Endothelial cell of umbilical vein (primary cell): ENCODE measurements at regions not wholly inside any gene's neighbourhood (a gene's known extent, or its start where the extent isn't known, plus 50 kb on each side); places are given as distances from the start of the nearest gene placed in this dataset.

Experiments
- BruUV-seq: library from RNA; stranded (reverse); fragments of 400-500 nt; replicated peaks from 2 replicates; lab custom pipeline; 2021; lab: Mats Ljungman, UMichigan
- CTCF ChIA-PET: fragments of 300-600, 350-600 bp; sonication (Branson Sonifier 250); formaldehyde crosslinking; loops from one replicate; lab custom pipeline; 2021; ENCODE audit warnings: antibody characterized with exemption, inconsistent platforms; lab: Charles Lee
- POLR2A ChIA-PET: fragments of 300-600, 350-600 bp; sonication (Branson Sonifier 250); formaldehyde crosslinking; loops from one replicate; lab custom pipeline; 2021; ENCODE audit warnings: antibody characterized with exemption, inconsistent platforms; lab: Charles Lee
- DNase-seq: peaks from one replicate; pipeline ENCODE4 v3.0.0-alpha.2; 2011; ENCODE audit warnings: low read depth, low spot score
- FAIRE-seq: peaks from 2 replicates; lab custom pipeline; 2011; peaks lifted over from hg19 to GRCh38; lab: Jason Lieb, UNC
- H2AFZ ChIP-seq: 2 replicates; pipeline ENCODE4 v1.6.0; 2012; ENCODE audit warnings: low read depth, low read length, control low read depth, inconsistent platforms
- H3K27ac ChIP-seq: 2 replicates; pipeline ENCODE4 v1.5.1; 2011; ENCODE audit warnings: low read depth, mild to moderate bottlenecking, control low read depth, low read length, moderate library complexity; ENCODE audit not compliant: insufficient read depth
- H3K27me3 ChIP-seq, 2 experiments: 2 replicates each; pipeline versions ENCODE4 v1.6.0 to v1.6.1; 2011; ENCODE audit warnings: low read length in 2 of 2, mixed read lengths in 1 of 2; ENCODE audit not compliant: control insufficient read depth in 2 of 2, insufficient read depth in 2 of 2
- H3K36me3 ChIP-seq, 2 experiments: 2 replicates in 1 of 2; 3 replicates in 1 of 2; pipeline ENCODE4 v1.5.1; 2011; ENCODE audit warnings: low read length in 2 of 2, mild to moderate bottlenecking in 1 of 2, moderate library complexity in 1 of 2; ENCODE audit not compliant: control insufficient read depth in 2 of 2, insufficient read depth in 2 of 2; ENCODE audit errors: extremely low read depth in 1 of 2
- H3K4me1 ChIP-seq: 3 replicates; pipeline ENCODE4 v1.5.1; 2011; ENCODE audit warnings: mild to moderate bottlenecking, low read length; ENCODE audit not compliant: control insufficient read depth, insufficient read depth; ENCODE audit errors: extremely low read depth
- H3K4me2 ChIP-seq: 2 replicates; pipeline ENCODE4 v1.6.1; 2011; ENCODE audit warnings: low read length, control low read depth, mixed read lengths; ENCODE audit not compliant: insufficient read depth
- H3K4me3 ChIP-seq, 3 experiments: fragments of 200-600 bp in 1 of 3; sonication (generic), shearing (Covaris generic) in 1 of 3; replicated peaks in 1 of 3; 2 replicates each; pipeline ENCODE4 v1.5.1; 2011 to 2016; ENCODE audit warnings: control low read depth in 3 of 3, low read length in 3 of 3, mild to moderate bottlenecking in 2 of 3, inconsistent platforms in 1 of 3, low read depth in 1 of 3, moderate library complexity in 1 of 3; ENCODE audit not compliant: insufficient read depth in 1 of 3
- H3K79me2 ChIP-seq: 2 replicates; pipeline ENCODE4 v1.6.0; 2012; ENCODE audit warnings: low read length, inconsistent platforms; ENCODE audit not compliant: control insufficient read depth, insufficient read depth
- H3K9ac ChIP-seq: replicated peaks from 2 replicates; pipeline ENCODE3; 2011; ENCODE audit warnings: low read length, control low read depth; ENCODE audit not compliant: insufficient read depth; ENCODE audit errors: extremely low read depth
- H3K9me1 ChIP-seq: replicated peaks from 3 replicates; pipeline ENCODE4 v1.6.0; 2011; ENCODE audit warnings: mild to moderate bottlenecking, low read length; ENCODE audit not compliant: control insufficient read depth, insufficient read depth; ENCODE audit errors: extremely low read depth
- H3K9me3 ChIP-seq: replicated peaks from 2 replicates; pipeline ENCODE4 v1.5.1; 2012; ENCODE audit warnings: low read length, inconsistent platforms; ENCODE audit not compliant: control insufficient read depth, insufficient read depth
- H4K20me1 ChIP-seq: replicated peaks from 2 replicates; pipeline ENCODE3; 2011; ENCODE audit warnings: mild to moderate bottlenecking, low read length; ENCODE audit not compliant: control insufficient read depth, insufficient read depth; ENCODE audit errors: extremely low read depth
- CTCF ChIP-seq, 2 donors: IDR thresholded peaks; 1 replicate in 1 of 2; 2 replicates in 1 of 2; pipeline ENCODE4 v1.5.1; 2011; ENCODE audit warnings: low read length in 2 of 2, mild to moderate bottlenecking in 2 of 2, moderate library complexity in 2 of 2, control low read depth in 1 of 2, inconsistent platforms in 1 of 2, low read depth in 1 of 2; ENCODE audit not compliant: insufficient read depth in 1 of 2; ENCODE audit errors: extremely low read depth in 1 of 2
- EZH2 ChIP-seq: IDR thresholded peaks from 2 replicates; pipeline ENCODE4 v1.6.1; 2012; ENCODE audit warnings: borderline replicate concordance, low read depth, mild to moderate bottlenecking, moderate library complexity, low read length, inconsistent platforms; ENCODE audit not compliant: severe bottlenecking
- FOS ChIP-seq: IDR thresholded peaks from 2 replicates; pipeline ENCODE4 v1.6.1; 2011; ENCODE audit warnings: mild to moderate bottlenecking, low read length, moderate library complexity, borderline replicate concordance; ENCODE audit not compliant: insufficient read depth
- GATA2 ChIP-seq: IDR thresholded peaks from 2 replicates; pipeline ENCODE4 v1.7.0; 2011; ENCODE audit warnings: low read depth, mild to moderate bottlenecking, moderate library complexity, mixed read lengths, low read length; ENCODE audit not compliant: insufficient read length, insufficient read depth
- JUN ChIP-seq: IDR thresholded peaks from 2 replicates; pipeline ENCODE4 v1.6.1; 2011; ENCODE audit warnings: borderline replicate concordance, low read depth; ENCODE audit not compliant: insufficient read length, insufficient read depth
- MAX ChIP-seq: IDR thresholded peaks from 2 replicates; pipeline ENCODE4 v1.6.1; 2011; ENCODE audit not compliant: insufficient read depth, insufficient read length
- MYC ChIP-seq: IDR thresholded peaks from one replicate; pipeline ENCODE4 v1.6.1; 2011; ENCODE audit warnings: mild to moderate bottlenecking, low read depth, low read length
- POLR2A ChIP-seq: IDR thresholded peaks from 2 replicates; pipeline ENCODE4 v1.6.1; 2012; ENCODE audit warnings: low read depth, mild to moderate bottlenecking, control low read depth, low read length
- POLR2AphosphoS5 ChIP-seq: IDR thresholded peaks from 2 replicates; pipeline ENCODE4 v1.6.1; 2012; ENCODE audit warnings: low read depth, mild to moderate bottlenecking, control low read depth, low read length, moderate library complexity; ENCODE audit not compliant: insufficient read depth
- dilution Hi-C: fragments of 300-500 bp; cut with MboI; formaldehyde crosslinking; loops from one replicate; pipeline ENCODE4 v1.15.0; 2019; ENCODE audit warnings: low sequenced_read_pairs; ENCODE audit not compliant: extremely low pct_ligation_motif_present
- intact Hi-C: fragments of 100-400 bp; cut with micrococcal nuclease; formaldehyde crosslinking; loops from one replicate; pipeline ENCODE4 v1.10.0; 2022

- Histone ChIP-seq H3K9me3 (no peaks in the 10 kb centered on the region), H3K4me1 (no peaks in the 10 kb centered on the region), H3K36me3 (no peaks in the 10 kb centered on the region), H3K79me2 (no peaks in the 10 kb centered on the region), H3K4me2 (no peak overlapping the region), H4K20me1 (no peaks in the 10 kb centered on the region), H3K9ac (no peak overlapping the region), H3K9me1 (no peaks in the 10 kb centered on the region), H3K27me3 (no peaks in the 10 kb centered on the region), H2AFZ (no peak overlapping the region), H3K4me3 (no peak overlapping the region), H3K27ac (no peak overlapping the region)
- BruUV-seq: no TSS peak
- ChIA-PET POLR2A (no interaction called here), CTCF (no interaction called here)
- no peak for FAIRE-seq
- dilution Hi-C loops: no loop called here
- TF ChIP-seq MAX (no peak), FOS (no peak), MYC (no peak), CTCF (IDR thresholded peaks at IDR 0.05; ENCODE audit: extremely low read depth in 1 of 2, insufficient read depth in 1 of 2, low read depth in 1 of 2, low read length in 2 of 2) (no peak), GATA2 (no peak), EZH2 (no peak), JUN (no peak), POLR2AphosphoS5 (no peak), POLR2A (no peak)
- intact Hi-C loops: no loop called here
- DNase-seq: no peak
Observed at GRCh38 chr10:44647877-44648542, 263.1 kb upstream of the CXCL12 start.
